Neuronal stem cell (in vitro differentiated cells): ENCODE measurements at regions not wholly inside any gene's neighbourhood (a gene's known extent, or its start where the extent isn't known, plus 50 kb on each side); places are given as distances from the start of the nearest gene placed in this dataset.

Source experiments
- DNase-seq: peaks from one replicate; pipeline ENCODE4 v3.0.0-alpha.2; 2013; ENCODE audit warnings: low spot score
- H2AFZ ChIP-seq: one replicate; pipeline ENCODE4 v1.6.1; 2013; ENCODE audit warnings: mild to moderate bottlenecking, low read length, inconsistent platforms
- H2AK5ac ChIP-seq: 2 replicates; pipeline ENCODE4 v1.6.1; 2013; ENCODE audit warnings: low read depth, mild to moderate bottlenecking, inconsistent platforms, low read length, moderate library complexity, mixed read lengths
- H2BK120ac ChIP-seq: 2 replicates; pipeline ENCODE4 v1.6.1; 2013; ENCODE audit warnings: low read depth, mild to moderate bottlenecking, inconsistent platforms, low read length, moderate library complexity, mixed read lengths
- H2BK12ac ChIP-seq: one replicate; pipeline ENCODE4 v1.6.1; 2013; ENCODE audit warnings: low read length, inconsistent platforms
- H2BK15ac ChIP-seq: 2 replicates; pipeline ENCODE4 v1.6.1; 2013; ENCODE audit warnings: mild to moderate bottlenecking, low read length, inconsistent platforms, mixed read lengths
- H2BK5ac ChIP-seq: one replicate; pipeline ENCODE4 v1.6.1; 2013; ENCODE audit warnings: inconsistent platforms, mild to moderate bottlenecking, low read length, moderate library complexity
- H3K14ac ChIP-seq: one replicate; pipeline ENCODE4 v1.6.1; 2013; ENCODE audit warnings: low read length, inconsistent platforms
- H3K18ac ChIP-seq: 2 replicates; pipeline ENCODE4 v1.6.1; 2013; ENCODE audit warnings: low read length, inconsistent platforms
- H3K23ac ChIP-seq: 2 replicates; pipeline ENCODE4 v1.6.1; 2013; ENCODE audit warnings: low read depth, mild to moderate bottlenecking, mixed read lengths, low read length, inconsistent platforms; ENCODE audit not compliant: poor library complexity
- H3K27ac ChIP-seq: replicated peaks from 3 replicates; pipeline ENCODE4 v1.5.1; 2013; ENCODE audit warnings: low read length, inconsistent platforms
- H3K27me3 ChIP-seq, 3 experiments: 2 replicates each; pipeline ENCODE4 v1.6.1; 2013; ENCODE audit warnings: low read length in 3 of 3, mild to moderate bottlenecking in 2 of 3, inconsistent platforms in 1 of 3, low read depth in 1 of 3, mixed read lengths in 1 of 3, moderate library complexity in 1 of 3; ENCODE audit not compliant: control insufficient read depth in 3 of 3, insufficient read depth in 3 of 3
- H3K36me3 ChIP-seq, 2 donors: replicated peaks in 1 of 2; 2 replicates each; pipeline ENCODE4 v1.6.1; 2013; ENCODE audit warnings: low read length in 2 of 2; ENCODE audit not compliant: control insufficient read depth in 2 of 2, insufficient read depth in 2 of 2
- H3K4ac ChIP-seq: 2 replicates; pipeline ENCODE4 v1.6.1; 2013; ENCODE audit warnings: inconsistent platforms, mild to moderate bottlenecking, low read length, moderate library complexity
- H3K4me1 ChIP-seq, 2 donors: 1 replicate in 1 of 2; 2 replicates in 1 of 2; pipeline ENCODE4 v1.6.1; 2013; ENCODE audit warnings: low read length in 2 of 2, low read depth in 1 of 2; ENCODE audit not compliant: control insufficient read depth in 2 of 2, insufficient read depth in 1 of 2
- H3K4me2 ChIP-seq: one replicate; pipeline ENCODE4 v1.6.1; 2013; ENCODE audit warnings: mild to moderate bottlenecking, low read length, inconsistent platforms; ENCODE audit not compliant: insufficient read depth, poor library complexity, severe bottlenecking
- H3K4me3 ChIP-seq, 2 donors: 2 replicates each; pipeline ENCODE4 v1.5.1; 2013; ENCODE audit warnings: low read length in 2 of 2, mild to moderate bottlenecking in 2 of 2, inconsistent platforms in 1 of 2, moderate library complexity in 1 of 2
- H3K79me1 ChIP-seq: one replicate; pipeline ENCODE4 v1.6.1; 2013; ENCODE audit warnings: low read depth, mild to moderate bottlenecking, inconsistent platforms, low read length, moderate library complexity
- H3K9ac ChIP-seq: one replicate; pipeline ENCODE4 v1.6.1; 2013; ENCODE audit warnings: mild to moderate bottlenecking, low read depth, low read length, inconsistent platforms; ENCODE audit not compliant: poor library complexity
- H3K9me3 ChIP-seq, 2 donors: replicated peaks in 1 of 2; 2 replicates each; pipeline versions ENCODE3 to v1.6.1; 2013; ENCODE audit warnings: low read length in 2 of 2, mild to moderate bottlenecking in 2 of 2, inconsistent platforms in 1 of 2, low read depth in 1 of 2, mixed read lengths in 1 of 2, moderate library complexity in 1 of 2; ENCODE audit not compliant: control insufficient read depth in 2 of 2, insufficient read depth in 1 of 2
- H4K8ac ChIP-seq: one replicate; pipeline ENCODE4 v1.6.1; 2013; ENCODE audit warnings: low read depth, mild to moderate bottlenecking, inconsistent platforms, low read length, moderate library complexity
- H4K91ac ChIP-seq: one replicate; pipeline ENCODE4 v1.6.1; 2013; ENCODE audit warnings: low read length, low read depth, mild to moderate bottlenecking, inconsistent platforms; ENCODE audit not compliant: poor library complexity
- WGBS, 2 donors: extraction: QIAGEN DNeasy Blood & Tissue Kit; methylation state at CpG; one replicate each; pipeline ENCODE4 v1.1.7; 2013; ENCODE audit warnings: missing lambda C conversion rate in 2 of 2, mixed read lengths in 1 of 2; ENCODE audit not compliant: insufficient read length in 2 of 2, insufficient replicate concordance in 1 of 2; ENCODE audit errors: extremely low coverage in 2 of 2; 5-methylcytosine and 5-hydroxymethylcytosine counted together

DNA sequence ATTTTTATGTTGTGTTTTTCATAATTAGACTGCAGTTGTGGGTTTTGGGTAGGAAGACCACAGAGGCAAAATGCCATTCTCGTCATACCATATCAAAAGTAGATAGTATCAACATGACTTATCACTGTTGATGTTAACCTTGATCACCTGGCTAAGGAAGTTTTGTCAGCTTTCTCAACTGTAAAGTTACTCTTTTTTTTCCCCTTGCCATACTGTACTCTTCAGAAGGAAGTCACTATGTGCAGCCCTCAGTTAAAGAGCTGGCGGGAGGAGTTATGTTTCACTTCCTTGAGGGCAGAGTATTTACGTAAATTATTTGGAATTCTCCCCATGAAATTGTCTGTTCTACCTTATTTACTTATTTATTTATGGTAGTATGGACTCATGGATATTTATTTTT lies 78.7 kb downstream of the PRORP start:
- Histone ChIP-seq H2AK5ac (no peak overlapping the region), H3K27ac (no peak overlapping the region), H4K8ac (no peak overlapping the region), H3K27me3 (no peaks in the 10 kb centered on the region), H4K91ac (no peak overlapping the region), H2AFZ (no peak overlapping the region), H2BK120ac (no peak overlapping the region), H3K4me1 (no peaks in the 10 kb centered on the region), H3K9ac (no peak overlapping the region), H3K9me3 (no peaks in the 10 kb centered on the region), H3K14ac (no peak overlapping the region), H3K18ac (no peak overlapping the region), H3K79me1 (no peaks in the 10 kb centered on the region), H3K4me2 (no peak overlapping the region), H3K4me3 (no peak overlapping the region), H3K36me3 (no peaks in the 10 kb centered on the region), H2BK12ac (no peak overlapping the region), H3K4ac (no peak overlapping the region), H3K23ac (no peak overlapping the region), H2BK5ac (no peak overlapping the region), H2BK15ac (no peak overlapping the region)
- no CpG with 5 or more reads among the region's 3 CpGs for WGBS, 2 donors
- DNase-seq, result no peak

DNA sequence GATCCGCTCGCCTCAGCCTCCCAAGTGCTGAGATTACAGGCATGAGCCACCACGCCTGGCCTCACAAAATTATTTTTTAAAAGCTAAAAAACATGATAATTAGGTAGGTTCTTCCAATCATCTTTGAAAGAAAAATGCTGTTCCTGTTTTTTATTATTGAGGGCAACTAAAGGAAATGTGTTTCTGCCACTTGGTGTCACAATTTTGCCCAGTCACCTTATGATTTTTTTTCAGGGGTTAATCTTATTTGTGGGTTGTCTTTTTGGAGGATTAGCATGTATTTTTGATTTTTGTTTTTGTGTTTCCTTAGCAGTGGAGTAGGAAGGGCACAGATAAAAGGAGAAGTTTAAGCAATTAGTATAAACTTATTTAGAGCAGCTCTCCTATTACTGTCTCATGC lies 79.8 kb downstream of the PRORP start:
- H3K4me2 ChIP-seq, result no peak overlapping the region
- H3K14ac ChIP-seq, result no peak overlapping the region
- H3K23ac ChIP-seq, result no peak overlapping the region
- no peak for DNase-seq
- H3K4ac ChIP-seq, result no peak overlapping the region
- H4K8ac ChIP-seq, result no peak overlapping the region
- no peaks in the 10 kb centered on the region for H3K27me3 ChIP-seq
- H3K27ac ChIP-seq, result no peak overlapping the region
- no peaks in the 10 kb centered on the region for H3K36me3 ChIP-seq
- no peak overlapping the region for H3K9ac ChIP-seq
- H3K4me1 ChIP-seq, result no peaks in the 10 kb centered on the region
- no CpG with 5 or more reads among the region's 3 CpGs for WGBS, 2 donors
- H3K18ac ChIP-seq, result no peak overlapping the region
- H2BK5ac ChIP-seq, result no peak overlapping the region
- H2AFZ ChIP-seq, result no peak overlapping the region
- H2BK15ac ChIP-seq, result no peak overlapping the region
- H4K91ac ChIP-seq, result no peak overlapping the region
- H2BK120ac ChIP-seq, result no peak overlapping the region
- no peak overlapping the region for H2BK12ac ChIP-seq
- H3K4me3 ChIP-seq, result no peak overlapping the region
- H3K79me1 ChIP-seq, result no peaks in the 10 kb centered on the region
- H2AK5ac ChIP-seq, result no peak overlapping the region
- H3K9me3 ChIP-seq, result no peaks in the 10 kb centered on the region

DNA sequence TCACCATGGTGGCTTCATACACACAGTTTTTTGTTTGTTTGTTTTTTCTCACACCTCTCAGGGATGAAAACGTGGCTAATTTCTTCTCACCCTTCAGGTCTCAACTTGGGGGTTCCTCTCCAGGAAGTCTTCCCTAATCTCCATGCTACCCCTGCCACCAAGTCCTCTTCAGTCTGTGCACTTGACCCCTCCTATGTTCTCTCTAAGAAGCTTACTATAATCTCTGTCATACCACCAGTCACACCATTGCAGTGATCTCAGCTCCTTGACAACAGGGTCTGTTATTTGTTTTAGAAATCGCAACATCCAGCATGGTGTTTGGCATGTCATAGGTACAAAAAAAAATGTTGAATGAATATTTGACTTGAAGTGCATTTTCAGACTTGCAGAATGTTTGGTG lies 83.4 kb downstream of the PRORP start:
- Histone ChIP-seq H3K4me2 (no peak overlapping the region), H3K18ac (no peak overlapping the region), H3K4ac (no peak overlapping the region), H3K27ac (no peak overlapping the region), H2AFZ (no peak overlapping the region), H2AK5ac (no peak overlapping the region), H3K9ac (no peak overlapping the region), H4K8ac (no peak overlapping the region), H3K79me1 (no peaks in the 10 kb centered on the region), H2BK15ac (no peak overlapping the region), H3K27me3 (no peaks in the 10 kb centered on the region), H2BK5ac (no peak overlapping the region), H3K4me1 (no peaks in the 10 kb centered on the region), H2BK12ac (no peak overlapping the region), H3K4me3 (no peak overlapping the region), H3K14ac (no peak overlapping the region), H3K23ac (no peak overlapping the region), H3K9me3 (no peaks in the 10 kb centered on the region), H2BK120ac (no peak overlapping the region), H4K91ac (no peak overlapping the region), H3K36me3 (no peaks in the 10 kb centered on the region)
- no CpG with 5 or more reads among the region's 2 CpGs for WGBS, 2 donors
- no peak for DNase-seq

DNA sequence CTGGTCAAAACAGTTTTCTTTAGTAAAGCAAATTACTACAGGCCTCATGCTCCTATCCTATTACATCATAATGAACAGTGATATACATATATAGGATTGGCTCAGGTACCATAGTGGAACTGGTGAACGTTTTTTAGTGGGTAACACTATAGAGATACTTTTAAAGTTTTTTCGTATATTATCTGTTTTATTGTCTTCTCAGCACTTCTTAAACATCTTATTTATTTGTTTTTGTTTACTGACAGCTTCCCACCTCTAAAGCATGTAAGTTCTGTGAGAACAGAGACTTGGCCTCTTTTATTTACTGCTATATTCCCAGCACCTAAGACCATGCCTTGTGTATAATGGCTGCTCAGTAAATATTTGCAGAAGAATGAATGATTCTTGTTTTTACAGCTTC lies 81.1 kb upstream of the PSMA6 start:
- Histone ChIP-seq H2AK5ac (no peak overlapping the region), H3K27me3 (no peaks in the 10 kb centered on the region), H2BK12ac (no peak overlapping the region), H3K4me3 (no peak overlapping the region), H3K9me3 (no peaks in the 10 kb centered on the region), H2BK15ac (no peak overlapping the region), H3K18ac (no peak overlapping the region), H2BK120ac (no peak overlapping the region), H3K79me1 (no peaks in the 10 kb centered on the region), H3K36me3 (no peaks in the 10 kb centered on the region), H3K23ac (no peak overlapping the region), H2BK5ac (no peak overlapping the region), H4K8ac (no peak overlapping the region), H4K91ac (no peak overlapping the region), H2AFZ (no peak overlapping the region), H3K27ac (no peak overlapping the region), H3K9ac (no peak overlapping the region), H3K4ac (no peak overlapping the region), H3K4me1 (peaks cover 0 to 2% of the 10 kb centered on the region in 2 donors), H3K4me2 (no peak overlapping the region), H3K14ac (no peak overlapping the region)
- DNase-seq, result no peak
- WGBS, 2 donors, result no CpG with 5 or more reads among the region's 2 CpGs
